Adrenal gland (tissue), 9 donors: ENCODE measurements at regions not wholly inside any gene's neighbourhood (a gene's known extent, or its start where the extent isn't known, plus 50 kb on each side); places are given as distances from the start of the nearest gene placed in this dataset.

ENCODE experiments used
- DNase-seq, 7 donors: peaks; one replicate each; pipeline ENCODE4 v3.0.0-alpha.2; 2019 to 2020
- H3K27ac ChIP-seq, 5 donors: fragments of 200-600 bp; sonication (generic) in 4 of 5; 1 replicate in 3 of 5; 2 replicates in 2 of 5; pipeline versions ENCODE4 v1.5.1 to v1.8.0; 2016 to 2020; ENCODE audit warnings: mild to moderate bottlenecking in 1 of 5
- H3K27me3 ChIP-seq: fragments of 200-600 bp; 2 replicates; pipeline ENCODE4 v1.8.0; 2021
- H3K36me3 ChIP-seq, 2 donors: fragments of 200-600 bp; replicated peaks in 1 of 2; 1 replicate in 1 of 2; 2 replicates in 1 of 2; pipeline versions ENCODE4 v1.5.1 to v1.8.0; 2018 to 2022
- H3K4me1 ChIP-seq, 2 donors: fragments of 200-600 bp; replicated peaks in 1 of 2; 1 replicate in 1 of 2; 2 replicates in 1 of 2; pipeline versions ENCODE4 v1.5.1 to v1.8.0; 2018 to 2021
- H3K4me3 ChIP-seq, 4 donors: fragments of 200-600 bp; sonication (generic) in 3 of 4; one replicate each; pipeline ENCODE4 v1.5.1; 2016 to 2018
- H3K9me3 ChIP-seq, 3 donors: fragments of 200-600 bp; sonication (generic) in 1 of 3; replicated peaks in 1 of 3; 1 replicate in 2 of 3; 2 replicates in 1 of 3; pipeline versions ENCODE4 v1.5.1 to v1.8.0; 2016 to 2021
- CTCF ChIP-seq, 6 experiments: fragments of 450-650 bp in 4 of 6; fragments of 200-600 bp in 2 of 6; sonication (generic) in 1 of 6; IDR thresholded peaks; 1 replicate in 5 of 6; 2 replicates in 1 of 6; pipeline versions ENCODE4 v1.5.1 to v1.8.0; 2016 to 2021; ENCODE audit warnings: antibody characterized with exemption in 6 of 6, mild to moderate bottlenecking in 2 of 6, moderate library complexity in 1 of 6
- POLR2A ChIP-seq, 2 donors: fragments of 450-650 bp; IDR thresholded peaks; one replicate each; pipeline ENCODE4 v1.6.1; 2017; ENCODE audit warnings: antibody characterized with exemption in 2 of 2, mild to moderate bottlenecking in 2 of 2, moderate library complexity in 1 of 2
- WGBS, 4 donors: extraction: QIAGEN DNeasy Blood & Tissue Kit in 2 of 4; methylation state at CpG; one replicate each; pipeline versions ENCODE4 v1.1.5 to v1.1.7; 2013 to 2017; 5-methylcytosine and 5-hydroxymethylcytosine counted together
- intact Hi-C, 2 donors: fragments of 100-400 bp; cut with DNase I; formaldehyde crosslinking; loops; one replicate each; pipeline versions ENCODE4 v1.14.1 to v1.15.0; 2022 to 2023
- donor health status: healthy with polysubstance abuse.
- donor health status: Bipolar disorder and iron deficiency.
- donor health status: DM: yes; HTN: yes; CAD: no.
- donor health status: DM: no; HTN: no; CAD: no.
- donor health status: DM: no; HTN: no; CAD: no.

- no peak for DNase-seq
- TF ChIP-seq POLR2A (IDR thresholded peaks at IDR 0.05) = no peak
- TF ChIP-seq CTCF (IDR thresholded peaks at IDR 0.05) = no peak
- Histone ChIP-seq H3K9me3 (no peaks in the 10 kb centered on the region), H3K27ac (no peak overlapping the region), H3K4me3 (no peak overlapping the region), H3K36me3 (no peaks in the 10 kb centered on the region), H3K4me1 (no peaks in the 10 kb centered on the region), H3K27me3 (no peaks in the 10 kb centered on the region)
- intact Hi-C loops = no loop called here
- WGBS, 4 donors = 67 to 94% (median 84%) methylated on average over 1 to 5 of the region's 5 CpGs
Measured at GRCh38 chr5:116660929-116661328, 86.3 kb upstream of the SEMA6A start.

- no peaks in the 10 kb centered on the region for H3K36me3 ChIP-seq
- H3K4me1 ChIP-seq = no peaks in the 10 kb centered on the region
- intact Hi-C loops = no loop called here
- no peak overlapping the region for H3K4me3 ChIP-seq
- no peak for TF ChIP-seq POLR2A (IDR thresholded peaks at IDR 0.05)
- no peak for TF ChIP-seq CTCF (IDR thresholded peaks at IDR 0.05)
- DNase-seq = no peak
- no peaks in the 10 kb centered on the region for H3K27me3 ChIP-seq
- 72 to 82% (median 79%) methylated on average over 1 of the region's 1 CpG for WGBS, 4 donors
- H3K9me3 ChIP-seq = no peaks in the 10 kb centered on the region
- no peak overlapping the region for H3K27ac ChIP-seq
Measured at GRCh38 chr5:116658830-116659229, 84.2 kb upstream of the SEMA6A start.

- H3K9me3 ChIP-seq = no peaks in the 10 kb centered on the region
- H3K4me1 ChIP-seq = no peaks in the 10 kb centered on the region
- TF ChIP-seq POLR2A (IDR thresholded peaks at IDR 0.05) (no peak), CTCF (IDR thresholded peaks at IDR 0.05) (no peak)
- no peaks in the 10 kb centered on the region for H3K27me3 ChIP-seq
- intact Hi-C loops = no loop called here
- H3K27ac ChIP-seq = no peak overlapping the region
- H3K36me3 ChIP-seq = no peaks in the 10 kb centered on the region
- DNase-seq = no peak
- H3K4me3 ChIP-seq = no peak overlapping the region
Measured at GRCh38 chr5:116658141-116658540, 83.5 kb upstream of the SEMA6A start.

- Histone ChIP-seq H3K36me3 (no peaks in the 10 kb centered on the region), H3K9me3 (no peaks in the 10 kb centered on the region), H3K4me3 (no peak overlapping the region), H3K27ac (no peak overlapping the region), H3K27me3 (no peaks in the 10 kb centered on the region), H3K4me1 (no peaks in the 10 kb centered on the region)
- TF ChIP-seq CTCF (IDR thresholded peaks at IDR 0.05) (no peak), POLR2A (IDR thresholded peaks at IDR 0.05) (no peak)
- no peak for DNase-seq
- 91 to 97% (median 94%) methylated on average over 3 of the region's 3 CpGs for WGBS, 4 donors
- intact Hi-C loops = no loop called here
Measured at GRCh38 chr5:116655431-116655830, 80.8 kb upstream of the SEMA6A start.
